Colonic mucosa (tissue), 4 donors: ENCODE measurements at regions not wholly inside any gene's neighbourhood (a gene's known extent, or its start where the extent isn't known, plus 50 kb on each side); places are given as distances from the start of the nearest gene placed in this dataset.

Experiments
- DNase-seq: peaks from one replicate; pipeline ENCODE4 v3.0.0-alpha.2; 2020
- H3K27ac ChIP-seq: fragments of 200-600 bp; one replicate; pipeline ENCODE4 v1.8.0; 2021
- H3K27me3 ChIP-seq: fragments of 200-600 bp; one replicate; pipeline ENCODE4 v1.8.0; 2021
- H3K36me3 ChIP-seq: fragments of 200-600 bp; one replicate; pipeline ENCODE4 v1.8.0; 2021
- H3K4me1 ChIP-seq: fragments of 200-600 bp; one replicate; pipeline ENCODE4 v1.8.0; 2021; ENCODE audit warnings: mild to moderate bottlenecking
- H3K4me3 ChIP-seq: fragments of 200-600 bp; one replicate; pipeline ENCODE4 v1.8.0; 2021
- H3K9ac ChIP-seq, 2 donors: one replicate each; pipeline ENCODE4 v1.7.0; 2013; ENCODE audit warnings: control low read depth in 2 of 2, low read depth in 2 of 2, low read length in 2 of 2
- H3K9me3 ChIP-seq: fragments of 200-600 bp; one replicate; pipeline ENCODE4 v1.8.0; 2021
- intact Hi-C: fragments of 100-400 bp; cut with DNase I; formaldehyde crosslinking; loops from one replicate; pipeline ENCODE4 v1.14.1; 2022
- TF ChIP-seq, protein P1 (sequence below): fragments of 200-600 bp; IDR thresholded peaks from one replicate; pipeline ENCODE4 v1.8.0; 2022; ENCODE audit warnings: antibody characterized with exemption, mild to moderate bottlenecking
- donor health status: healthy.
- donor health status: DM: no; HTN: no; CAD: no.
- donor health status: DM: no; HTN: no; CAD: no.

DNA sequence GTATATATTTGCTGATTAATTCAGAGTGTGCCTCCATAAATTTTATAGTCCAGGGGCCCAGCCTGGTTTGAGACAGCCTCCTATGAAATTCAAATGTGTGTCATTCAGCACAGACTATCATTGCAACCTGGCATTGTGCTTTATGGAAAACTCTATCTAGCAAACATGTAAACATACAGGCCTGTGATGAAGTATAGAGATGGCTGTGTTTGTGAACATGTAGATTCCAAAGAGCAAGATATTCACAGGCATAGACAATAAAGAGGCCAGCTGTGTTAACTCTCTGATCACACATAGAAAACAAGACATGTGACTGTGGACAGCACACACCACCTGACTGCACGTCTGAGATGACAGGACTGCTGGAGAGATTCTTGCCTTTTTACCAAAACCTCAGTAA, 297.9 kb downstream of the EN1 start:
- Histone ChIP-seq H3K27ac (no peak overlapping the region), H3K4me1 (no peaks in the 10 kb centered on the region), H3K9ac (no peak overlapping the region), H3K27me3 (no peaks in the 10 kb centered on the region), H3K4me3 (no peak overlapping the region), H3K9me3 (no peaks in the 10 kb centered on the region), H3K36me3 (no peaks in the 10 kb centered on the region)
- intact Hi-C loops: no loop called here
- TF ChIP-seq, protein P1, sequence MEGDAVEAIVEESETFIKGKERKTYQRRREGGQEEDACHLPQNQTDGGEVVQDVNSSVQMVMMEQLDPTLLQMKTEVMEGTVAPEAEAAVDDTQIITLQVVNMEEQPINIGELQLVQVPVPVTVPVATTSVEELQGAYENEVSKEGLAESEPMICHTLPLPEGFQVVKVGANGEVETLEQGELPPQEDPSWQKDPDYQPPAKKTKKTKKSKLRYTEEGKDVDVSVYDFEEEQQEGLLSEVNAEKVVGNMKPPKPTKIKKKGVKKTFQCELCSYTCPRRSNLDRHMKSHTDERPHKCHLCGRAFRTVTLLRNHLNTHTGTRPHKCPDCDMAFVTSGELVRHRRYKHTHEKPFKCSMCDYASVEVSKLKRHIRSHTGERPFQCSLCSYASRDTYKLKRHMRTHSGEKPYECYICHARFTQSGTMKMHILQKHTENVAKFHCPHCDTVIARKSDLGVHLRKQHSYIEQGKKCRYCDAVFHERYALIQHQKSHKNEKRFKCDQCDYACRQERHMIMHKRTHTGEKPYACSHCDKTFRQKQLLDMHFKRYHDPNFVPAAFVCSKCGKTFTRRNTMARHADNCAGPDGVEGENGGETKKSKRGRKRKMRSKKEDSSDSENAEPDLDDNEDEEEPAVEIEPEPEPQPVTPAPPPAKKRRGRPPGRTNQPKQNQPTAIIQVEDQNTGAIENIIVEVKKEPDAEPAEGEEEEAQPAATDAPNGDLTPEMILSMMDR: no peak
- DNase-seq: no peak

- no peak for DNase-seq
- Histone ChIP-seq H3K27ac (no peak overlapping the region), H3K9ac (no peak overlapping the region), H3K27me3 (no peaks in the 10 kb centered on the region), H3K4me3 (no peak overlapping the region), H3K4me1 (no peaks in the 10 kb centered on the region), H3K36me3 (no peaks in the 10 kb centered on the region), H3K9me3 (no peaks in the 10 kb centered on the region)
- TF ChIP-seq, protein P1: no peak
- intact Hi-C loops: no loop called here
Observed at GRCh38 chr2:118548880-118549488, 298.5 kb downstream of the EN1 start.

GRCh38 chr2:118539290-118539689, 308.2 kb downstream of the EN1 start:
- Histone ChIP-seq H3K4me3 (no peak overlapping the region), H3K9ac (no peak overlapping the region), H3K4me1 (no peaks in the 10 kb centered on the region), H3K27me3 (no peaks in the 10 kb centered on the region), H3K36me3 (no peaks in the 10 kb centered on the region), H3K9me3 (no peaks in the 10 kb centered on the region), H3K27ac (no peak overlapping the region)
- intact Hi-C loops: no loop called here
- DNase-seq: no peak
- TF ChIP-seq, protein P1: no peak

DNA sequence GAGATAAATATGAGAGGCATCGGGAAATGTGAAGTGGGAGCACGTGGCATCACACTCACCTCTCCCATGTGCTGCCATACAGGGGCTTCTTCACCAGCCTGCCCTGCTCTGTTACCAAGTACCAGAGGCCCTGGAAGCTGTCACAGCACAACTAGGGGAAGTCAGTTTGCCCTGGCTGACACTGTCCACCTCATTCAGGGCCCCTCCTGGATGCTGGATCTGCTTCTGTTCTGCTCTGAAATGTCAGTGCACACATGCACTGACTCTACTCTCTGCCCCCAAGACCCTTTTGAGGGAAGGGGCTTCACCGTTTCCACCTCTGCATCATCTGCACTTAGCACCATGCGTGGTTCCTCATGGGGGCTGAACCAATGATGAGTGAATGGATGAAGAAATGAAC, 311.1 kb downstream of the EN1 start:
- DNase-seq: no peak
- Histone ChIP-seq H3K27ac (no peak overlapping the region), H3K4me1 (no peaks in the 10 kb centered on the region), H3K4me3 (no peak overlapping the region), H3K9me3 (no peaks in the 10 kb centered on the region), H3K36me3 (no peaks in the 10 kb centered on the region), H3K9ac (no peak overlapping the region), H3K27me3 (no peaks in the 10 kb centered on the region)
- intact Hi-C loops: no loop called here
- TF ChIP-seq, protein P1: no peak

- intact Hi-C loops: no loop called here
Observed at GRCh38 chr2:118535818-118536212, 311.6 kb downstream of the EN1 start.

More at GRCh38 chr2:118535818-118536212, 311.6 kb downstream of the EN1 start:
- Histone ChIP-seq H3K27me3 (no peaks in the 10 kb centered on the region), H3K4me1 (no peaks in the 10 kb centered on the region), H3K36me3 (no peaks in the 10 kb centered on the region), H3K9ac (no peak overlapping the region), H3K9me3 (no peaks in the 10 kb centered on the region), H3K4me3 (no peak overlapping the region), H3K27ac (no peak overlapping the region)
- no peak for DNase-seq
- TF ChIP-seq, protein P1: no peak
